CD14-positive monocyte (primary cell): ENCODE measurements at regions not wholly inside any gene's neighbourhood (a gene's known extent, or its start where the extent isn't known, plus 50 kb on each side); places are given as distances from the start of the nearest gene placed in this dataset.
A peak's percentile ranks its signal among the peaks of the same experiment; 100 is the strongest.

Experiments used
- DNase-seq, 3 donors: peaks; one replicate each; pipeline ENCODE4 v3.0.0-alpha.2; 2011 to 2022
- H2AFZ ChIP-seq: 2 replicates; pipeline ENCODE4 v1.6.0; 2012; ENCODE audit warnings: mild to moderate bottlenecking, low read depth, low read length, inconsistent platforms; ENCODE audit not compliant: insufficient read depth, poor library complexity, severe bottlenecking
- H3K27ac ChIP-seq, 2 donors: 1 replicate in 1 of 2; 2 replicates in 1 of 2; pipeline ENCODE4 v1.5.1; 2012 to 2013; ENCODE audit warnings: low read length in 2 of 2, control low read depth in 1 of 2, inconsistent platforms in 1 of 2, low read depth in 1 of 2, mild to moderate bottlenecking in 1 of 2
- H3K27me3 ChIP-seq, 2 donors: one replicate each; pipeline versions ENCODE4 v1.6.0 to v1.6.1; 2011 to 2013; ENCODE audit warnings: low read length in 2 of 2; ENCODE audit not compliant: control insufficient read depth in 2 of 2, insufficient read depth in 2 of 2
- H3K36me3 ChIP-seq, 2 donors: replicated peaks in 1 of 2; 1 replicate in 1 of 2; 2 replicates in 1 of 2; pipeline versions ENCODE4 v1.5.1 to v1.6.1; 2012 to 2013; ENCODE audit warnings: low read length in 2 of 2, control low read depth in 1 of 2, inconsistent platforms in 1 of 2, mild to moderate bottlenecking in 1 of 2; ENCODE audit not compliant: insufficient read depth in 2 of 2, control insufficient read depth in 1 of 2
- H3K4me1 ChIP-seq, 2 donors: 1 replicate in 1 of 2; 2 replicates in 1 of 2; pipeline versions ENCODE4 v1.5.1 to v1.6.1; 2012 to 2013; ENCODE audit warnings: low read length in 2 of 2, control low read depth in 1 of 2, inconsistent platforms in 1 of 2, mild to moderate bottlenecking in 1 of 2, moderate library complexity in 1 of 2; ENCODE audit not compliant: insufficient read depth in 2 of 2, control insufficient read depth in 1 of 2
- H3K4me2 ChIP-seq: replicated peaks from 2 replicates; pipeline ENCODE3; 2012; ENCODE audit warnings: low read length, moderate library complexity, mild to moderate bottlenecking; ENCODE audit not compliant: poor library complexity, severe bottlenecking; ENCODE audit errors: extremely low read depth
- H3K4me3 ChIP-seq, 3 experiments: fragments of 200-600 bp in 1 of 3; sonication (generic) in 1 of 3; replicated peaks in 1 of 3; 1 replicate in 2 of 3; 2 replicates in 1 of 3; pipeline ENCODE4 v1.5.1; 2011 to 2013; ENCODE audit warnings: low read length in 3 of 3, mild to moderate bottlenecking in 3 of 3, control low read depth in 2 of 3, low read depth in 2 of 3, inconsistent platforms in 1 of 3, moderate library complexity in 1 of 3
- H3K79me2 ChIP-seq: 2 replicates; pipeline ENCODE4 v1.6.0; 2012; ENCODE audit warnings: mild to moderate bottlenecking, control low read depth, inconsistent platforms, low read length, moderate library complexity; ENCODE audit not compliant: insufficient read depth
- H3K9ac ChIP-seq: 2 replicates; pipeline ENCODE4 v1.6.0; 2017; ENCODE audit warnings: low read length, mild to moderate bottlenecking; ENCODE audit not compliant: insufficient read depth, poor library complexity, severe bottlenecking
- H3K9me3 ChIP-seq, 2 donors: replicated peaks in 1 of 2; 1 replicate in 1 of 2; 2 replicates in 1 of 2; pipeline versions ENCODE4 v1.5.1 to v1.6.1; 2012 to 2013; ENCODE audit warnings: low read length in 2 of 2, control low read depth in 1 of 2; ENCODE audit not compliant: control insufficient read depth in 1 of 2, insufficient read depth in 1 of 2
- H4K20me1 ChIP-seq: 2 replicates; pipeline ENCODE4 v1.6.0; 2012; ENCODE audit warnings: mild to moderate bottlenecking, low read length, control low read depth, moderate library complexity; ENCODE audit not compliant: insufficient read depth
- H3K27ac Mint-ChIP-seq, 7 donors: one replicate each; pipeline ENCODE4 v1.8.0; 2020; ENCODE audit warnings: mild to moderate bottlenecking in 7 of 7, mixed read lengths in 7 of 7, moderate library complexity in 6 of 7, inconsistent platforms in 2 of 7
- H3K27me3 Mint-ChIP-seq, 3 donors: one replicate each; pipeline ENCODE4 v1.8.0; 2021 to 2022; ENCODE audit warnings: low read depth in 3 of 3, mild to moderate bottlenecking in 3 of 3, mixed read lengths in 3 of 3, moderate library complexity in 3 of 3, inconsistent platforms in 1 of 3
- H3K36me3 Mint-ChIP-seq, 2 donors: one replicate each; pipeline ENCODE4 v1.8.0; 2020; ENCODE audit warnings: mixed read lengths in 2 of 2, inconsistent platforms in 1 of 2, mild to moderate bottlenecking in 1 of 2
- H3K4me1 Mint-ChIP-seq: one replicate; pipeline ENCODE4 v1.8.0; 2020; ENCODE audit warnings: mild to moderate bottlenecking, mixed read lengths
- H3K4me3 Mint-ChIP-seq, 2 donors: one replicate each; pipeline ENCODE4 v1.8.0; 2020; ENCODE audit warnings: mild to moderate bottlenecking in 2 of 2, mixed read lengths in 2 of 2, moderate library complexity in 1 of 2
- H3K9me3 Mint-ChIP-seq, 7 donors: one replicate each; pipeline ENCODE4 v1.8.0; 2020 to 2022; ENCODE audit warnings: mixed read lengths in 7 of 7, mild to moderate bottlenecking in 6 of 7, moderate library complexity in 6 of 7, inconsistent platforms in 2 of 7
- CTCF ChIP-seq: fragments of 200-600 bp; IDR thresholded peaks from one replicate; pipeline ENCODE4 v1.8.0; 2022; ENCODE audit warnings: antibody characterized with exemption, mild to moderate bottlenecking
- WGBS: methylation state at CpG from one replicate; pipeline ENCODE4 v1.1.5; 2013; ENCODE audit warnings: missing lambda C conversion rate; ENCODE audit not compliant: insufficient coverage; 5-methylcytosine and 5-hydroxymethylcytosine counted together
- intact Hi-C, 2 donors: fragments of 100-400 bp; cut with micrococcal nuclease; formaldehyde crosslinking; loops; one replicate each; pipeline versions ENCODE4 v1.15.0 to v1.15.1; 2023

GRCh38 chr13:87570669-87571068, 100.5 kb upstream of the SLITRK5 start:
- Histone ChIP-seq H3K27me3 (no peaks in the 10 kb centered on the region), H3K27ac (no peak overlapping the region), H3K9ac (no peak overlapping the region), H3K4me2 (no peak overlapping the region), H3K36me3 (no peaks in the 10 kb centered on the region), H2AFZ (no peak overlapping the region), H3K4me3 (no peak overlapping the region), H3K9me3 (no peaks in the 10 kb centered on the region), H4K20me1 (no peaks in the 10 kb centered on the region), H3K4me1 (no peaks in the 10 kb centered on the region), H3K79me2 (no peaks in the 10 kb centered on the region)
- no peak for DNase-seq
- Mint-ChIP-seq H3K27ac (no peak overlapping the region), H3K4me1 (no peaks in the 10 kb centered on the region), H3K36me3 (no peaks in the 10 kb centered on the region), H3K4me3 (no peak overlapping the region), H3K9me3 (peaks cover 0 to 9% (median 2%) of the 10 kb centered on the region in 7 donors), H3K27me3 (peaks cover 0 to 4% (median 0%) of the 10 kb centered on the region in 3 donors)
- intact Hi-C loops: no loop called here
- TF ChIP-seq CTCF: no peak
- 42% methylated on average over 1 of the region's 2 CpGs for WGBS

DNA sequence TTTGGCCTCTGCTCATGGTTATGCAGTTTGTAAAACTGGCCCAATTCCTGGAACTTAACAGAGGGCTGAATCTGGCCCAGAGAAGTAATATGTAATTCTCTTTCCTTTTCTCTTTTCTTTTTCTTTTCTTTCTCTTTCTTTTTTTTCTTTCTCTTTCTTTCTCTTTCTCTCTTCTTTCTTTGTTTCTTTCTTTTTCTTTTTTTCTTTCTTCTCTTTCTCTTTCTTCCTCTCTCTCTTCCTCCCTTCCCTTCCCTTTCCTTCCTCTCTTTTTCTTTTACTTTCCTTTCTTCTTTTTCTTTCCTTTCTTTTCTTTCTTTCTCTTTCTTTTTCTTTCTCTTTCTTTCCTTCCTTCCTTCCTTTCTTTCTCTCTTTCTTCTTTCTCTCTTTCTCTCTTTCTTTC, 88.8 kb upstream of the SLITRK5 start:
- Mint-ChIP-seq H3K9me3 (peaks cover 1 to 11% (median 4%) of the 10 kb centered on the region in 7 donors), H3K4me3 (no peak overlapping the region), H3K4me1 (no peaks in the 10 kb centered on the region), H3K27me3 (no peaks in the 10 kb centered on the region), H3K27ac (no peak overlapping the region), H3K36me3 (no peaks in the 10 kb centered on the region)
- Histone ChIP-seq H3K27me3 (no peaks in the 10 kb centered on the region), H3K27ac (no peak overlapping the region), H4K20me1 (no peaks in the 10 kb centered on the region), H3K79me2 (no peaks in the 10 kb centered on the region), H3K9me3 (peaks cover 0 to 2% of the 10 kb centered on the region in 2 donors), H3K36me3 (no peaks in the 10 kb centered on the region), H3K4me1 (no peaks in the 10 kb centered on the region), H3K4me2 (no peak overlapping the region), H3K4me3 (no peak overlapping the region), H3K9ac (no peak overlapping the region), H2AFZ (no peak overlapping the region)
- intact Hi-C loops: no loop called here
- DNase-seq: no peak
- TF ChIP-seq CTCF: peak; percentile 35
